Trophoblast cell (in vitro differentiated cells and primary cell): ENCODE measurements at regions not wholly inside any gene's neighbourhood (a gene's known extent, or its start where the extent isn't known, plus 50 kb on each side); places are given as distances from the start of the nearest gene placed in this dataset.

Source experiments
- DNase-seq, 2 donors: peaks; one replicate each; pipeline ENCODE4 v3.0.0-alpha.2; 2016
- H2AFZ ChIP-seq: 2 replicates; pipeline ENCODE4 v1.6.1; 2013; ENCODE audit warnings: low read length, moderate library complexity, mild to moderate bottlenecking; ENCODE audit not compliant: insufficient read depth, poor library complexity
- H2AK5ac ChIP-seq: 2 replicates; pipeline ENCODE4 v1.6.1; 2013; ENCODE audit warnings: mild to moderate bottlenecking, low read length
- H2BK120ac ChIP-seq: 2 replicates; pipeline ENCODE4 v1.6.1; 2013; ENCODE audit warnings: low read length, mild to moderate bottlenecking, moderate library complexity; ENCODE audit not compliant: insufficient read depth, poor library complexity
- H2BK12ac ChIP-seq: 2 replicates; pipeline ENCODE4 v1.6.1; 2013; ENCODE audit warnings: mild to moderate bottlenecking, low read length, moderate library complexity
- H2BK5ac ChIP-seq: 2 replicates; pipeline ENCODE4 v1.6.1; 2013; ENCODE audit warnings: low read length, low read depth, moderate library complexity, mild to moderate bottlenecking; ENCODE audit not compliant: poor library complexity
- H3K14ac ChIP-seq: 2 replicates; pipeline ENCODE4 v1.6.1; 2013; ENCODE audit warnings: mild to moderate bottlenecking, low read length
- H3K18ac ChIP-seq: 2 replicates; pipeline ENCODE4 v1.6.1; 2013; ENCODE audit warnings: mild to moderate bottlenecking, low read length
- H3K23ac ChIP-seq: 2 replicates; pipeline ENCODE4 v1.6.1; 2013; ENCODE audit warnings: low read length
- H3K27ac ChIP-seq: 2 replicates; pipeline ENCODE4 v1.5.1; 2013; ENCODE audit warnings: low read depth, mild to moderate bottlenecking, inconsistent platforms, low read length, moderate library complexity
- H3K27me3 ChIP-seq: 2 replicates; pipeline ENCODE4 v1.6.1; 2013; ENCODE audit warnings: inconsistent platforms, mild to moderate bottlenecking, low read length, moderate library complexity; ENCODE audit not compliant: insufficient read depth
- H3K36me3 ChIP-seq, 2 experiments: 1 replicate in 1 of 2; 2 replicates in 1 of 2; pipeline ENCODE4 v1.6.1; 2013; ENCODE audit warnings: low read length in 2 of 2, mild to moderate bottlenecking in 2 of 2, moderate library complexity in 1 of 2; ENCODE audit not compliant: insufficient read depth in 2 of 2, control insufficient read depth in 1 of 2
- H3K4ac ChIP-seq: 2 replicates; pipeline ENCODE4 v1.6.1; 2013; ENCODE audit warnings: low read depth, mild to moderate bottlenecking, low read length, moderate library complexity
- H3K4me1 ChIP-seq, 2 experiments: 1 replicate in 1 of 2; 2 replicates in 1 of 2; pipeline ENCODE4 v1.6.1; 2013; ENCODE audit warnings: low read length in 2 of 2, mild to moderate bottlenecking in 2 of 2, moderate library complexity in 1 of 2; ENCODE audit not compliant: insufficient read depth in 2 of 2, control insufficient read depth in 1 of 2
- H3K4me2 ChIP-seq: 2 replicates; pipeline ENCODE4 v1.6.1; 2013; ENCODE audit warnings: inconsistent platforms, mild to moderate bottlenecking, low read length, moderate library complexity
- H3K4me3 ChIP-seq: 2 replicates; pipeline ENCODE4 v1.5.1; 2013; ENCODE audit warnings: mild to moderate bottlenecking, low read depth, low read length, inconsistent platforms
- H3K79me1 ChIP-seq: one replicate; pipeline ENCODE4 v1.6.1; 2013; ENCODE audit warnings: low read length
- H3K79me2 ChIP-seq: 2 replicates; pipeline ENCODE4 v1.6.1; 2013; ENCODE audit warnings: low read length, mild to moderate bottlenecking; ENCODE audit not compliant: control insufficient read depth, insufficient read depth, poor library complexity
- H3K9ac ChIP-seq: 2 replicates; pipeline ENCODE4 v1.6.1; 2013; ENCODE audit warnings: mild to moderate bottlenecking, low read length
- H3K9me3 ChIP-seq: 2 replicates; pipeline ENCODE4 v1.6.1; 2013; ENCODE audit warnings: low read depth, mild to moderate bottlenecking, control low read depth, inconsistent platforms, low read length; ENCODE audit not compliant: insufficient read depth
- H4K12ac ChIP-seq: 2 replicates; pipeline ENCODE4 v1.6.1; 2013; ENCODE audit warnings: low read depth, mild to moderate bottlenecking, low read length, moderate library complexity
- H4K8ac ChIP-seq: 2 replicates; pipeline ENCODE4 v1.6.1; 2013; ENCODE audit warnings: low read depth, mild to moderate bottlenecking, low read length, moderate library complexity
- H4K91ac ChIP-seq: one replicate; pipeline ENCODE4 v1.6.1; 2013; ENCODE audit warnings: low read depth, mild to moderate bottlenecking, low read length, moderate library complexity
- WGBS: extraction: QIAGEN DNeasy Blood & Tissue Kit; methylation state at CpG from one replicate; pipeline ENCODE4 v1.1.7; 2013; ENCODE audit warnings: missing lambda C conversion rate; ENCODE audit not compliant: insufficient read length, insufficient coverage; ENCODE audit errors: extremely low coverage; 5-methylcytosine and 5-hydroxymethylcytosine counted together

DNA sequence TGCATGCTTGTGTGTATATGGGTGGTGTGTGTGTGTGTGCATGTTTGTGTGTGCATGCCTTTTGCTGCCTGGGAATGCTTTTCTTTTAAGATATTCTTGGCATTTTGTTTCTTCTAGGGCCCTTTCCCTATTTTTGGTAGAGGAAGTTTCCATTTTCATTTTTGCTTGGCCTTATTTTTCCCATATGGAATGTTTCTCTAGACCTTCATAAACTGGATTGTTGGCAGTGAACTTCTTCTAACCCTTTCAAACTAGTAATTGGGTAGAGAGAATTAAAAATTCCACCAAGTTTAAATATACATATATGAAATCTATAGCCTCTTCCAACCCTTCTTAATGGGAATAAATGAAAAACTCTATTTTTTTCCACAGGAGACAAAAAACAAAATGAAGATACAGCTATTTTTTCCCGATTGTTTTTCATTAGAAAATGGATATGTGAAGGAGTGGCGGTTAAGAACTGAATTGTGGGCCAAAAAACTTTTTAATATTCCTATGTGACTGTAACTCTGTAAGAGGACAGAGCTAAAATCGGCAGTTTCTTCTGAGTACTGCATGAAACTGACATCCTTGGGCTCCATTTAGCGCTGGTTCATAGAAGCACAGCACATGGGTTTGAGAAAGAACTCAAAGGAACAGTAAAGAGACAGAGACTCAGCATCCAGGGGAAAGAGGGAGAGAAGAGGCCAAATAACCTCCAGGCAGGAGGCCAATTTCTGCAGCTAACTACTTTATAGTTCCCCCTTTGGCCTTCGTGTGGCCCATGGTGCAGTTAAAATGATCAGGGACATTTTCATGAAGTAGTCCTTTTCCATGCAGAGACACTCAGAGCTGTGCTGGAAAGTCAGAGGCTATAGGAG, 102.1 kb downstream of the TMEM170B start:
- Histone ChIP-seq H3K4me1 (no peaks in the 10 kb centered on the region), H2AFZ (no peak overlapping the region), H3K4me2 (no peak overlapping the region), H3K79me1 (no peaks in the 10 kb centered on the region), H3K9me3 (peaks cover 1% of the 10 kb centered on the region), H4K91ac (no peak overlapping the region), H3K14ac (no peak overlapping the region), H4K12ac (no peak overlapping the region), H2BK12ac (no peak overlapping the region), H3K79me2 (no peaks in the 10 kb centered on the region), H3K27ac (no peak overlapping the region), H3K9ac (no peak overlapping the region), H2BK5ac (no peak overlapping the region), H3K4me3 (no peak overlapping the region), H4K8ac (no peak overlapping the region), H2AK5ac (no peak overlapping the region), H2BK120ac (no peak overlapping the region), H3K36me3 (no peaks in the 10 kb centered on the region), H3K27me3 (no peaks in the 10 kb centered on the region), H3K18ac (no peak overlapping the region), H3K23ac (no peak overlapping the region), H3K4ac (no peak overlapping the region)
- no peak for DNase-seq
- WGBS: no CpG with 5 or more reads among the region's 5 CpGs

GRCh38 chr6:11640486-11640885, 102.9 kb downstream of the TMEM170B start:
- H3K9ac ChIP-seq: no peak overlapping the region
- no peak overlapping the region for H2AFZ ChIP-seq
- WGBS: no CpG with 5 or more reads among the region's 1 CpG
- no peak overlapping the region for H3K14ac ChIP-seq
- peaks cover 1% of the 10 kb centered on the region for H3K9me3 ChIP-seq
- H2AK5ac ChIP-seq: no peak overlapping the region
- no peak overlapping the region for H4K91ac ChIP-seq
- H3K79me1 ChIP-seq: peaks cover 2% of the 10 kb centered on the region
- no peak overlapping the region for H2BK120ac ChIP-seq
- H3K27me3 ChIP-seq: no peaks in the 10 kb centered on the region
- no peak overlapping the region for H3K4ac ChIP-seq
- H3K36me3 ChIP-seq: no peaks in the 10 kb centered on the region
- H3K23ac ChIP-seq: no peak overlapping the region
- no peaks in the 10 kb centered on the region for H3K79me2 ChIP-seq
- no peak overlapping the region for H3K27ac ChIP-seq
- H3K4me1 ChIP-seq: peaks cover 2 to 4% of the 10 kb centered on the region in 2 experiments
- no peak overlapping the region for H2BK12ac ChIP-seq
- H4K8ac ChIP-seq: no peak overlapping the region
- H3K4me2 ChIP-seq: no peak overlapping the region
- no peak overlapping the region for H3K18ac ChIP-seq
- DNase-seq: no peak
- no peak overlapping the region for H2BK5ac ChIP-seq
- H4K12ac ChIP-seq: no peak overlapping the region
- no peak overlapping the region for H3K4me3 ChIP-seq

GRCh38 chr6:11644071-11644470, 106.5 kb downstream of the TMEM170B start:
- Histone ChIP-seq H2BK12ac (no peak overlapping the region), H3K23ac (no peak overlapping the region), H3K27ac (no peak overlapping the region), H3K9ac (no peak overlapping the region), H2BK5ac (no peak overlapping the region), H3K79me2 (no peaks in the 10 kb centered on the region), H2AK5ac (no peak overlapping the region), H3K36me3 (no peaks in the 10 kb centered on the region), H3K14ac (no peak overlapping the region), H4K12ac (no peak overlapping the region), H3K27me3 (no peaks in the 10 kb centered on the region), H3K4me1 (peaks cover 2 to 7% of the 10 kb centered on the region in 2 experiments), H3K4me2 (no peak overlapping the region), H3K9me3 (peaks cover 4% of the 10 kb centered on the region), H3K18ac (no peak overlapping the region), H3K79me1 (peaks cover 7% of the 10 kb centered on the region), H3K4ac (no peak overlapping the region), H2BK120ac (no peak overlapping the region), H2AFZ (no peak overlapping the region), H4K8ac (no peak overlapping the region), H3K4me3 (no peak overlapping the region), H4K91ac (no peak overlapping the region)
- no CpG with 5 or more reads among the region's 2 CpGs for WGBS
- no peak for DNase-seq

DNA sequence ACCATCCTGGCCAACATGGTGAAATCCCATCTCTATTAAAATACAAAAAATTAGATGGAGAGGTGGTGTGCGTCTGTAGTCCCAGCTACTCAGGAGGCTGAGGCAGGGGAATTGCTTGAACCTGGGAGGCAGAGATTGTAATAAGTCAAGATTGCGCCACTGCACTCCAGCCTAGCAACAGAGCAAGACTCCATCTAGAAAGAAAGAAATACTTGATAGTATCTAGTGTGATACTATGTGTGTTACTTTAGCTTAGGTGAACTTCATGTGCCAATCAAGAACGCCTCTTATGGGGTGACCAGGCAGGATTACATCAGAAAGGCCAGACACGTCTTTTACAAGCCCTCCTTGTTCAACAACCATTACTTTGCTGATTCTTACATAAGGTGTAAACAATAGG, 107.1 kb downstream of the TMEM170B start:
- no peak overlapping the region for H4K8ac ChIP-seq
- no peak overlapping the region for H2AK5ac ChIP-seq
- DNase-seq: peak; percentile 64 to 77
- H2AFZ ChIP-seq: no peak overlapping the region
- no peak overlapping the region for H3K18ac ChIP-seq
- H3K9ac ChIP-seq: no peak overlapping the region
- no peak overlapping the region for H3K4me2 ChIP-seq
- no peak overlapping the region for H3K4ac ChIP-seq
- no peak overlapping the region for H3K27ac ChIP-seq
- H2BK5ac ChIP-seq: no peak overlapping the region
- WGBS: no CpG with 5 or more reads among the region's 4 CpGs
- no peak overlapping the region for H3K14ac ChIP-seq
- H3K36me3 ChIP-seq: no peaks in the 10 kb centered on the region
- H3K79me1 ChIP-seq: peaks cover 7% of the 10 kb centered on the region
- no peak overlapping the region for H4K91ac ChIP-seq
- no peak overlapping the region for H4K12ac ChIP-seq
- no peaks in the 10 kb centered on the region for H3K79me2 ChIP-seq
- no peaks in the 10 kb centered on the region for H3K27me3 ChIP-seq
- H3K9me3 ChIP-seq: peaks cover 4% of the 10 kb centered on the region
- no peak overlapping the region for H3K23ac ChIP-seq
- no peak overlapping the region for H2BK12ac ChIP-seq
- no peak overlapping the region for H2BK120ac ChIP-seq
- H3K4me1 ChIP-seq: peaks cover 2 to 7% of the 10 kb centered on the region in 2 experiments
- H3K4me3 ChIP-seq: no peak overlapping the region
